Stimulated activated CD8-positive, alpha-beta memory T cell treated with anti-CD3 and anti-CD28 coated beads, Interleukin-2, amount 100 ng/mL, for 48 hours (primary cell): ENCODE measurements at regions not wholly inside any gene's neighbourhood (a gene's known extent, or its start where the extent isn't known, plus 50 kb on each side); places are given as distances from the start of the nearest gene placed in this dataset.

Source experiments
- DNase-seq, 2 donors: peaks; one replicate each; pipeline ENCODE4 v3.0.0-alpha.2; 2020; ENCODE audit warnings: low read depth in 2 of 2

DNA sequence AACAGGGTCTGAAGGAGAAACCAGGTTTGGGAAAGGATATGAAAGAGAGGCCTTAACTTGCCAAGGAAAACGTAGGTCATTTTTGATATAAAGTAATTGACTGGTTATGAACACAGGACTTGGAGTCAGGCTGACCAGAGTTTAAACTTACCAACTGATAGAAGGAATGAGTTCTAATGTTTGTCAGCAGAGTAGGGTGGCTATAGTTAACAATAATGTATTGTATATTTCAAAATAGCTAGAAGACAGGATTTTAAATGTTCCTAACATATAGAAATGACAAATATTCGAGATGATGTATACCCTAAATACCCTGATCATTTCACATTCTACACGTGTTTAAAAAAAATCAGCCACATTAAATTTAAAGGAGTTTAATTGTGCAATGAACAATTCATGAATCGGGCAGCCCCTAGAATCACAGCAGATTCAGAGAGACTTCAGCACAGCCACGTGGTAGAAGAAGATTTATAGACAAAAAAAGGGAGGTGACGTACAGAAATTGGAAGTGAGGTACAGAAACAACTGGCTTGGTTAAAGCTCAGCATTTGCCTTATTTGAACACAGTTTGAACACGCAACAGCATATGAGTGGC is 52.5 kb upstream of the PLEKHG7 start:
- DNase-seq: no peak

DNA sequence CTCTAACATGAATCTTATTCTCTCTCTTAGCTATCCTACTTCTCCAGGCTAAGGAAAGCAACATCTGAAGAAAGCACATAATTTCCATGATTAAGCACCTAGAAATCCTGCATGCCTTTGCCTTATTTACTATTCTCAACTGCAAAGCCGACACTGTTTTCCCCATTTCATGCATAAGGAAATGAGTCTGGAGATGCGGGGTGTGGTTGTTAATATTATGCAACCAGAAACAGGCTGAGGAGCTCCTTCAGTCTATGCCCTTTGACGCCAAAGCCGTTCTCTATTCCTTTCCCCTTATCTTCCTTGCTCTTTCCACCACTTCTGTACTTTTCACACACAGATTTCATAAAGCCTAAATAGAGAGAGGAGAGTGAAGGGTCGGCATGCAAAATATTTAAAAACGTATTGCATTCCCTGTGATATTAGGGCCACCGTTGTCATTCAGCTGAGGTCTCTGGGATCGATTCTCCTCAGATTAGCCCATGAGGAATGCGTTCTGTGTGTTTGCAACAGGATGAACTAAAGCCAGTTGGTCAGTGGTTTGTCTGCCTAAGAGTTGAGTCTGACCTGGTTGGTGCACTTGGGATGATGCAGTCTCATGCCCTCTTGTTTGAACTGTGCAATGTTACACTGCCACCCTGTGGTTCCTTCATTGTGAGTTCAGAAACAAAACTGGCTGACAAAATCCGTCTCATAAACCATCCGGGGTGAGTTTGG is 53.1 kb upstream of the PLEKHG7 start:
- DNase-seq: peak in 1 of 2 donors; percentile 8

DNA sequence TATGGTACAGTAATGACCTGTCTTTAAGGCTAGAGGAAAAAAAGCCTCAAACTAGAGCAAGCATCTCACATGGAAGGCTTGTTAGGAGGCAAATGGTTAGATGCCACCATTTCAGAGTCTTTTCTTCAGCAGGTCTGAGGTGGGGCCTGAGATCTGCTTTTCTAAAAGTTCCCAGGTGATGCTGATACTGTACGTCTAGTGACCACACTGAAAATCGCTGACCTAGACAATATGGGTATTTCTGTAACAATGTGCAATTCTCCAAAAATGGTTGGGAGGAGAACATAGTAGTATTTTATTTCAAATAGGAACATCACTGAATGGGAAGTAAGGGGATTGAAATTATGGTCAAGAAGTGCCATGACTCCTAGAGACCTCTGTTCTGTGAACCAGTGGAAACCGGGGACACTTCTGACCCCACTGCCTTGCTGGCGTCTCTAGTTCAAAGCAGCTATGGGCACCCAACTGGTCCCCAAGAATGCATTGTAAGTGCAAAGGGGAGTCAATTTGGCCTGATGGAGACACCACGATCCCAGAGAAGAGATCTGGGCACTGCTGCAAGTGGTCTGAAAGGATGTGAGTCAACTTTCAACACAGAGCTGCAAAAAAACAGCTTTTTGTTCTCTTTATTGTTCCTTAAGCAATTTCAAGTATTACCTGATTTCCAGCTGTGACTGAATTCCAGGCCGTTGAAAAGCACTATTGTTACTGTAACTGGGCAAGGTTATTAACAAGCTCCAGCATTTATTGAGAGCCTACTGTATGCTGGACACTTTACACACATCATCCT is 54.4 kb upstream of the PLEKHG7 start:
- DNase-seq: no peak

DNA sequence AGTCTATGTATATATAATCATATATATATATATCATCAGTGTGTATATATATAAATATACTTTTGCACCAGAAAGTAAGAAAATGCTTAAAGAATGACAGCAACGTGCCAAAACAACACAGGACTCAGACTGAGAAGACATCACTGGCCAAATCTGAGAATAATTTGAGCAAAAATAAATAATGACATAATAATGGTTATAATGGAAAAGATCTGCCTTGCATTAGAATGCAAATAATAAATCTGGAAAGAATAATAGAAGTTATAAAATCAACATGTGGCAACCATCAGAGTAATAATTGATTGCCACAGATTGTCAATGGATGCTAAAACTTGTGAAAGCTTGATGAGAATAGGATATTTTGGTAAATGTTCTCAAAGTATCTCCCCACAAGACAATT is 61.5 kb upstream of the PLEKHG7 start:
- no peak for DNase-seq

DNA sequence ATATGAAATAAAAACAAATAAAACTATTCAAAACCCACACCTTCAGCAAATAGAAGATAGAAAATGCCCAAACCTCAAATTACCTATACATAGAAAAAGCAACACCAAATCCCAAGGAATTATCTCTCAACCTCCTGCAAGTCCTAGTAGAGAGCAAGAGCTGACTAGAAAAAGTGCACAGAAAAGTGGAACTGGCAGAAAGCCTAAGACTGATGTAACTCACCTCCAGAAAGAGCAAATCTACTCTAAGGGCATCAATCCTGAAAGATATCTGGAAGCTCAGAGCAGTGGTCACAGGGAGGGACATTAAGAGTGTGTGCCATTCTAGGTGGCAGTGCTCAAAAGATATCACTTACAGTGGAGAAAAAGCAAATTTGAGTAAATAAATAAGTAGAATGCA is 62.1 kb upstream of the PLEKHG7 start:
- no peak for DNase-seq

DNA sequence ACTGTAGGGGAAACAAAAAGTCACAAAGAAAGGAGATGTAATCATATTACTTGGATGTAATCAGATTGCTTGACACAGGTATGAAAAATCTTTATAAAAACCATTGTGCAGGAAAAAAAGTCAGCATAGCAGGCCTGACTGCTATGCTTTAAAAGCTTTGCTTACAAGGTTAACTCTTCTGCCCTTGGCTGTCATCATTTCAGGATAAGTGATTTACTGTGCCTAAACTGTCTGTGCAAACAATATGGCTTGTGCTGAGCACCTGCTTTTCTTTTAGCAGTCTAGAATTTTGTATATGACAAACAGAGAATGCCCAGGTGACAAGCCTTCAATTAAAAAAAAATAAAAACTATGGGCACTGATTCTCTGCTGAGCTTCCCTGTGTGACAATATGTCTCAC is 63.8 kb upstream of the PLEKHG7 start:
- DNase-seq: no peak

DNA sequence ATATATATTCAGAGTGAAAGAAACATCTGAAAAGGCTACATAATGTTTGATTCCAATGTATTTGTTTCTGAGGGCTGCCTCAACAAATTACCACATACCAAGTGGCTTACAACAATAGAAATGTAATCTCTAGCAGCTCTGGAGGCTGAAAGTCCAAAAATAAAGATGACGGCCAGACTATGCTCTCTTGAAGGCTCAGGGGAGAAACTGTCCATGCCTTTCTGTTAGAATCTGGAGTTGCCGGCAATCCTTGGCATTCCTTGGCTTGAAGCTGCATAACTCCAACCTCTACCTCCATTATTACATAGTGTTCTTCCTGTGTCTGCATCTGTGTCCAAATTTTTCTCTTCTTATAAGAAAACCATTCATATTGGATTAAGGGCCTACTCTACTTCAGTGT is 68.1 kb upstream of the PLEKHG7 start:
- DNase-seq: no peak

DNA sequence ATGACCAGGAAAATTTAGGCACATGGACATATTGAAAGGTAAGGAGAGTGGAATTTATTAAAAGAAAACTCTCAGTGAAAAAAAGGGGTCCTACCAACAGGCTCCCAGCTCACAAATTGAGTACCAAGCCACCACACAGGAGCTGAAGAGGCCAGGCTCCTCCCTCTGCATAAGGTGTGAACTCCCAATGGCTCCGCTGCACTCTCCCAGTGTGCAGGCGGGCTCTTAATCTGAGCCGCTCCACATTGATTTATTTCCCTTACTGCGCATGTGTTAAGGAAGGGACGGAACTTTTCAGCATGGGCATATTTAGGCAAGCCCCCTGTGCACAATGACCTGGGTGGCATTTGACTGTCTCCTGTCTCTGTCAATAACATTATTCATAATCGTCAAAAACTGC is 68.6 kb upstream of the PLEKHG7 start:
- no peak for DNase-seq

DNA sequence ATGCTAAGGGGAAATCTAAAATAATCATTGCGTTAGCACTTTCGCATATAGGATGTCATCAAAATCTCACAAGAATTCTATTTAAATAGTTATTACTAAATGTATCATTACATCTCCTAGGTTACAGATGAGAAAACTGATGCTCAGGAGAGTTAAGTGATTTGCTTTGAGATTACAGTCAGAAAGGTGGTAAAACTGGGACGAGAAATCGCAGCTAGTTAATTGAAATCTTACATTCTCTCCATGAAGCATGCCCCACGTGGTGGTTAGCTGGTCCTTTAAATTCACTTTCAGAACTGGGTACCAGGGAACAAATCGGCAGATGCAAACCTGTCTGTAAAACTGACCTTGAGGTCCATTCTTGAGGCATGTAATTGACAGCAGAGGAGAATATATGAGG is 71.8 kb upstream of the PLEKHG7 start:
- DNase-seq: no peak

DNA sequence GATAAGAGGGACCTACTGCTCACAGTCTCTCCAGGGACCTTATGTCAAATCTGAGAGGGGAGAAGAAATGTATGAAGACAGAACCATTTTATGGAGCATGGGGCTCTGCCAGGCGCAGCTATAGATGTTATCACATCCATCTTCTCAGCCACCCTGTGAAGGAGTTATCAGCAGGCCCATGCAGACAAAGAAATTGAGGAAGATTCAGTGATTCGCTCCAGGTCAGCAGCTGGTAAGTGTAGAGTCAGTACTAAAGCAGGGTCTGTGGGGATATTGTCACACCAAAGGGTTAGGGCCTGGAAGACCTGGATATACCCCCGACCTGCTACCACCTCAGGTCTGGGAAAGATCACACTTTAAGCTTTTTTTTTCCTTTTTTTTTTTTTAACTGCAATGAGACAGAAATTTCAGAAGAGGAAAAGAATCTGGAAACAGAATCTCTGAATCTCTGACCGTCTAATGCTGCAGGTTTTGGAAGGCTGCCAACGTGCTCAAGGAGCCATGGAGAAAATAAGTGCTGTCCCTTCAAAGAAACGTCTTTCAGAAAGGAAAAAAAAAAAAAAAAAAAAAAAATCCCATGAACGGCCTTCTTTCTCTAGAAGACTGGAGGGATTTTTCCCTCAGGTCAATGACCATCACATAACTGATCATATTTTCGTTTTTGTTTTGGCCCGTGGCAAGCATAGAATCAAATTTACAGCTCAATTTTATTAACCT is 73.3 kb upstream of the PLEKHG7 start:
- DNase-seq: no peak

DNA sequence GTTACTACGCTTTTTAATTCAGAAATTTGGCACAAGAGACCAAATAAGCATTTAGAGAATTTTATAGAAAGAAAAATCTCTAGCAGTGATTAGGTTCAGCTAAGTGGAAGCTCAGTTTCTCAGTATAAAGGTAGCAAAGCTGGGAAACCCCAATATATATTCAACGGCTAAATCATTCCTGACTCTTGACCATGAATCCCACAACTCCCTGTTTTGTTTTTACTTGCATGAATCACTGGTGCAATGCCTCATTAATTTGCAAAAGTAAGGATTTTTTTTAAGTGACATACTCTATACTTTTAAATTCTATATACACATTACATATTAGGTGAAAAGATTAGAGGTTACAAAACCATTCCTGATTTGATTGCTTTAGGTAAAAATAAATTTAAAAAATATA is 74.3 kb upstream of the PLEKHG7 start:
- DNase-seq: no peak

DNA sequence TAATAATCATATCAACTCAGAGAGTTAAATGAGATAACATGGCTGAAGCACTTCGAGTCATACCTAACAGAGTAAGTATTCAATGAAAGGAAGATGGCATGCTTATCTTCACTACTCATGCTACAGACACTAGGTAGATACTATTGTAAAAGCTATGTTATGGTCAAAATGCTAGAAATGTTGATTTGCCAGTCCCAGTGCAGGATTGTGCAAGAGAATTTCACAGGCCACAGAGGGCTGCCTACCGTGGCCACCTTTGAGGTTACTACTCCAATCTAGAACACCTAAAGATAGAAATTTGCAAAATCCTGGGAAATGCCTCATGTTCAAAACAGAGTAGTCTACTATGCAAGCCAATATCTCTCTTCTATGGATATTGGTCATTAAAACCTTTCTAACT is 75.3 kb upstream of the PLEKHG7 start:
- no peak for DNase-seq

DNA sequence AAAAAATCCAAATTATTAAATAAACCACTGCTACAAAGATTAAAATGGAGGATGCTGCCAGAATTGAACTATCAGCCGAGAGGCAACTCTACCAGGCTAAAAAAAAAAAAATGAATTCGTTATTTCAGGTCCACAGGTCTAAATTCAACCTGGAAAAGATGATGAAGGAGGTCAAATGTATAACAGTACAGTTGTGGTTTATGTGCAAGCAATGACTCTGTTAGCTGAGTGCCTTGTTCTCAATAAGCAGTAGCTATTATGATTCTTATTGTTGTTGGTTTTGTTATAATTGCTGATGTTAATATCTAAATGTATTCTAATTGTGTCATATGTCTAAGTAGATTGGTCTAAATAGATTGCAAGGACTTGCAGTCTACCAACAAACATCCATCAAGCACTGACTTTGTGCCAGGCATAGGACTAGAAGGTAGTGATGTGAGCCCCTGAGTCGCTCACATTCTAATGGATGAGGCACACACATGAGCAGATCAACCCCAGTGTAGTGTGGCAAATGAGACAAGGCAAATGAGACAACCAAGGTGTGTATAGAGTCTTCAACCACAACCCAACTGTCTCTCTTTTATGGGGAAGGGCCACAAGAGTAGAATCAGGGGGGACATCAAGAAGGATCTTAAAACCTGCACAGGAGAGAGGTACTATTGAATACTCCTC is 77.0 kb upstream of the PLEKHG7 start:
- DNase-seq: no peak

DNA sequence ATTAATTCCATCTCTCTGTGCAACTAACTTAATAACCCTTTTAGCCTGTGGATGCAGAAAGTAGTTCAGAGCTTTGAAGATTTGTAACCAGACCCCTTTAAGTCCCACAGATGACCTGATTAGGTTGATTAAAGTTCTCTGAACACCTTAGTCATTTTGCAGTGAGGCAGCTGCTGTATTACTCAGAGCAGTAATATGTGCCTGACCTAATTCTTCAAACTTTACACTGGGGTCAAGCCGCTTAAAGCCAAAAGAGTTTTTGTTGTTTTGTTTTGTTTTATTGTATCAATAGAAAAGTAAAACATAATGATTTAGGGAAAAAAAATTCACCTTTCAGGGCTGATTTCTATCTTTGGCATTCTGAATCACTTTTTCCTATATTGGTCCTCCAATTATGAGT is 78.6 kb upstream of the PLEKHG7 start:
- DNase-seq: no peak

DNA sequence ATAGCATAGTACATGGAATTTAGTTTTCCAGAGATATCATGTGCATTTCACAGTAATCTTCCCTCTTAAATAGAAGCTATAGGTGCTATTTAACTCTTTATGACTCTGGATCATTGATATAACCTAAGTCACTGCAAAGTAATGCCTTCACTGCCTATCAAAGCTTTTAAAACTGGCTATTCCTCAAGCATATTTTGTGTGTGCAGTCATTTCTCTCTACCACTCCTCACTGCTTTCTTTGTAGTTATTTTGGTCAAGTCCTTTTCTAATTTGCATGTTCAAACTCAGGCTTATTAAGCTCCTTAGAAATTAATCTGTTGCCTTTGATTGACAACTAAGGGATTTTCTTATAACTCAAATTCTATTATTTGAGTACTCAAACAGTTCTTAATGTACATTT is 79.4 kb upstream of the PLEKHG7 start:
- no peak for DNase-seq

DNA sequence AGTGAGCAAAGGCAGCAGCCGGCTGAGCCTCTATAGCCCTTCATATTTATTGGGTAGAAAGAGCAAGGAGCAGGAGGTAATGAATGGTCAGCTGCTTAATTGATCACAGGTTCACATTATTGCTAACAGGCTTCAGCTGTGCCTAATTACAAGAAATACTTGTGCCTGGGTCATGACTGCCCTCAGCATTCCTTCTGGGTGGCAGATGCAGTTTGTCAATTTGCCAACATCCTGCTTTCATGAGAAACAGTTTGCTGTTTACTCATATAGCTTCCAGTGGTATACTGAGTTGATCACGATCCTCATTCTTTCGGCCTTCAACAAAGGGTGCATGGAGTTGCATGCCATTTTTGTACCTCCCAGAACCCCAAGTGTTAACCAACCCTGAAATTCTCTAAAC is 81.0 kb upstream of the PLEKHG7 start:
- no peak for DNase-seq

DNA sequence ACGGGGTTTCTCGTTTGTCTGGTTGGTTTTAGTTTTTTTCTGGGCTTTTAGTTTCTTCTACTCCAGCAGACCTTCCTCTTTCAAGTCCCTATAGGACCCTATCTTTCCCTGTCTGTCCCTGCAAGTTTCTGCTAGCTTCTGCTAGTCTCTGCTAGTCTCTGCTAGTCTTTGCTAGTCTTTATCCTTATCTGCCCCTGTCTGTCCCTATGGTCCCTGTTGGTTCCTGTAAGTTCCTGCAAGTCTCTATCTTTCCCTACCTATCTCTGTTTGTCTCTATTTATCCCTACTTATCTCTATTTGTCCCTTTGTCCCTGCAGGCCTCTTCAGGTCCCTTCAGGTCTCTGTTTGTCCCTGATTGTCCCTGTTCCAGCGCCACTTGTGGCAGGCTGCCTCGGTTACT is 81.5 kb upstream of the PLEKHG7 start:
- DNase-seq: no peak

DNA sequence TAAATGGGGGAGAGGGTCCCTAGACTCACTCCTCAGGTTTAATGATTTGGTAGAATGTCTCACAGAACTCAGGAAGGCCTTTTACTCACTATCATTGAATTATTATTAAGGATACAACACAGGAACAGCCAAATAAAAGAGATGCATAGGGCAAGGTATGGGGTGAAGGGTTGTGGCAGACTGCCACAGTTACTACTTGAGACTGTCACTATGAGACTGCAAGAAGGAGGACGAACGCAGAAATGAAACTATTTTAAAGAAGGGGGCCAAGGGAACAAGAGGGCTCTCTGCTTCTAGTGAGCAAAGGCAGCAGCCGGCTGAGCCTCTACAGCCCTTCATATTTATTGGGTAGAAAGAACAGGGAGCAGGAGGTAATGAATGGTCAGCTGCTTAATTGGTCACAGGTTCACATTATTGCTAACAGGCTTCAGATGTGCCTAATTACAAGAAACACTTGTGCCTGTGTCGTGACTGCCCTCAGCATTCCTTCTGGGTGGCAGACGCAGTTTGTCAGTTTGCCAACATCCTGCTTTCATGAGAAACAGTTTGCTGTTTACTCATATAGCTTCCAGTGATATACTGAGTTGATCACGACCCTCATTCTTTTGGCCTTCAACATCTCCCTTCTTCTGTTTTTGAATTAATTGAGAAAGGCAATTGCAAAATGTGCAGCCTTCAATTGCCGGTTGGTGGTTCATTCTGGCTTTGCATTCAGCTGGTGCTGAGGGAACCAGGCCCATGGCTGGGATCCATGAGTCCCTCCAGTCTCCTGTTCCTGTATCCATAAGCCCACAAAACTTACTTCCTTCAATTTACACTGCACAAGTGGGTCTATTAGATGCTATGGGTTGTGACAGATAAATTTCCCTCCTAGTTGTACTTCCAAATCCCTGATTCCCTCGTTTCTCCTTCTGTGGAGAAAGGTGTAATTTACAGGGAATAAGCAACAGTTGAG is 82.8 kb upstream of the PLEKHG7 start:
- no peak for DNase-seq

DNA sequence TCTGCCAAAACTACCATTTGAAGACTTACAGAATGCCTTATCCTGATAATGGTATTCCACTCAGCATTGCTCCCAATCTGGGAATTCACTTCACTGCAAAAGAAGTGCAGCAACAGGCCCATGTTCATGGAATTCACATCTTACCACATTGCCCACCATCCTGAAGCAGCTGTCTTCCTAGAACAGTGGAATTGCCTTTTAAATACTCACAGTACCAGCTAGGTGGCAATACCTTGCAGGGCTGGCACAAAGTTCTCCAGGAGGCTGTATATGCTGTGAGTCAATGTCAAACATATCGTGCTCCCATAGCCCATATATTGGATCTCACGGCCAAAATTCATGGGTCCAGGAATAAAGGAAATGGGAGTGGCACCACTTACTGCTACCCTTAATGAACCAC is 83.8 kb upstream of the PLEKHG7 start:
- no peak for DNase-seq

DNA sequence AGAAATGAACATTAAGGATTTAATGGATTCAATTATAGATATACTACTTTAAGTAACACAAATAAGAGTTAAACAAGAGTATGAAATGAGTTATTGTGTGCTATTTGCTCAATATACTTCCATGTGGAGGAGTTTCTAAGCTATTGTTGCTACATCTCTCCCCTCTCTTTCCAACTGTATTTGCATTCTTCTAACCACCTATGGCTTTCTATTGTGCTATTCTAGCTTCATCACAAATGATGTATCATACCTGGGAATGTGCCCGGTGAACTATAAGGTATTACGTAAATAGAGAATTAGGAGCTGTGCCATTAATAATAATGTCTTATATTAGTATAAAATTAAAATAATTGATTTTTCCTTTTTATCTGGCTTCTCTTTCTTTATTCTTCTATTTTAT is 87.1 kb upstream of the PLEKHG7 start:
- DNase-seq: no peak

DNA sequence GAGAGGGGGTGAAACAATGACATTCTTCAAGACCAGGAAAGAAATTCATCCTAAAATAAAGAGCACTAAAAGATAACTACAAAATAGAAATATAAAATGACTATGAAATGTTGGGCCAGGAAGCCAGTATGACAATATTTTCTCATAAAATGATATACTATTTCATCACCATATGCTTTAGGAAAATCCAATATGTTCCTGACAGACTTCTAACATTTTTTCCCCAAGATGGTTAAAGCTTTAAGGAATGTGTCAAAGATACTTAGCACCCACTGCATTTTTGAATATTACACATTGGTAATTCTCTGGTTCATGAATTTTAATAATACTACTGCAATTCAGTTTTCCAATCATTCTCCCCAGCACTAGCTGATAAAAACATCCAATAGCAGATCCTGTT is 87.7 kb upstream of the PLEKHG7 start:
- no peak for DNase-seq
